Stimulated activated naive CD8-positive, alpha-beta T cell treated with anti-CD3 and anti-CD28 coated beads, Interleukin-15, Interleukin-2, amounts not matched to agents 100 ng/mL and 50 ng/mL, for 24 hours (primary cell): ENCODE measurements at regions not wholly inside any gene's neighbourhood (a gene's known extent, or its start where the extent isn't known, plus 50 kb on each side); places are given as distances from the start of the nearest gene placed in this dataset.

ENCODE experiments used
- H3K27ac Mint-ChIP-seq: one replicate; pipeline ENCODE4 v1.8.0; 2021; ENCODE audit warnings: mild to moderate bottlenecking, mixed read lengths
- H3K27me3 Mint-ChIP-seq: one replicate; pipeline ENCODE4 v1.8.0; 2021; ENCODE audit warnings: mixed read lengths
- H3K36me3 Mint-ChIP-seq: one replicate; pipeline ENCODE4 v1.8.0; 2021; ENCODE audit warnings: low read depth, mixed read lengths
- H3K4me1 Mint-ChIP-seq: one replicate; pipeline ENCODE4 v1.8.0; 2021; ENCODE audit warnings: low read depth, mixed read lengths
- H3K4me3 Mint-ChIP-seq: one replicate; pipeline ENCODE4 v1.8.0; 2021; ENCODE audit warnings: mild to moderate bottlenecking, mixed read lengths
- H3K9me3 Mint-ChIP-seq: one replicate; pipeline ENCODE4 v1.8.0; 2021; ENCODE audit warnings: mixed read lengths

GRCh38 chr12:34343766-34344165 lies 321.5 kb downstream of the ALG10 start:
- Mint-ChIP-seq H3K4me1 (no peaks in the 10 kb centered on the region), H3K9me3 (no peaks in the 10 kb centered on the region), H3K4me3 (no peak overlapping the region), H3K27me3 (no peaks in the 10 kb centered on the region), H3K27ac (no peak overlapping the region), H3K36me3 (no peaks in the 10 kb centered on the region)

DNA sequence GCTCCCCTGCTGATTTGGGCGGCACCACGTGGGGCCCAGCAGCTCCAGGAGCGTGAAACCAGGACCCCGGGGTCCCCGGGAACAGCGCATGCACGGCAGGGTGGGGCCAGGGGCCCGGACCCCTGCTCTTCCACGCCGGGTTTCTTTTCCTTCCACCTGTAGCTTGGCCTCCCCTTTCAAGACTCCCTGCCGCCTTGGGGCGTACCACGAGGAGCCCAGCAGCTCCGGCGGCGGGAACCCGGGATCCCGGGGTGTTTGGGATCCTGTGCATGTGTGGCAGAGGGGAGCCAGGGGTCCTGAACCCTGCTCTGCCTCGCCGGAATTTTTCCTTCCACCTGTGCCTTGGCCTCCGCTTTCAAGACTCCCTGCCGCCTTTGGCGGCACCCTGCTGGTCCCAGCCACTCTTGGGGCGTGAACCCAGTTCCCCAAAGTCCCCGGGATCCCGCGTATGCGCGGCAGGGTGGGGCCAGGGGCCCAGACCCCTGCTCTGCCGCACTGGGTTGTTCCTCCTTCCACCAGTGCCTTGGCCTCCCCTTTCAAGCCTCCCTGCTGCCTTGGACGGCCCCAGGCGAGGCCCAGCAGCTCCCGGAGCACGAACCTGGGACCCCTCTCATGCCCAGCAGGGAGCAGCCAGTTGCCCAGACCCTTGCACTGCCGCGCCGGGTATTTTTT lies 322.7 kb downstream of the ALG10 start:
- H3K36me3 Mint-ChIP-seq, result no peaks in the 10 kb centered on the region
- no peaks in the 10 kb centered on the region for H3K4me1 Mint-ChIP-seq
- H3K27ac Mint-ChIP-seq, result no peak overlapping the region
- no peaks in the 10 kb centered on the region for H3K27me3 Mint-ChIP-seq
- no peaks in the 10 kb centered on the region for H3K9me3 Mint-ChIP-seq
- H3K4me3 Mint-ChIP-seq, result no peak overlapping the region

DNA sequence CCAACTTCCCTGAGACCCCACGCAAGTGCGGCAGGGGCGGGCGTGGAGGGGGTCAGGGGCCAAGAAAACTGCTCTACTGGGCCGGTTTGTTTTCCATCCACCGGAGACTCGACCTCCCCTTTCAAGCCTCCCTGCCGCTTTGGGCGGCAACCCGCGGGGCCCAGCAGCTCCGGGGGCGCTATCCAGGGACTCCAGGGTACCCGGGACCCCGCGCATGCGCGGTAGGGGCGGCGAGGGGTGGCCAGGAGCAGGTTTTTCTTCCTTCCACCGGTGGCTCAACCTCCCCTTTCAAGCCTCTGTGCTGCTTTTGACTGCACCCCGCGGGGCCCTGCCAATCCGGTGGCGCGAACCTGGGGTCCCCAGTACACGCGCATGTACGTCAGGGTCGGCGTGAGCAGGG lies 323.5 kb downstream of the ALG10 start:
- H3K9me3 Mint-ChIP-seq, result no peaks in the 10 kb centered on the region
- no peaks in the 10 kb centered on the region for H3K4me1 Mint-ChIP-seq
- no peaks in the 10 kb centered on the region for H3K36me3 Mint-ChIP-seq

DNA sequence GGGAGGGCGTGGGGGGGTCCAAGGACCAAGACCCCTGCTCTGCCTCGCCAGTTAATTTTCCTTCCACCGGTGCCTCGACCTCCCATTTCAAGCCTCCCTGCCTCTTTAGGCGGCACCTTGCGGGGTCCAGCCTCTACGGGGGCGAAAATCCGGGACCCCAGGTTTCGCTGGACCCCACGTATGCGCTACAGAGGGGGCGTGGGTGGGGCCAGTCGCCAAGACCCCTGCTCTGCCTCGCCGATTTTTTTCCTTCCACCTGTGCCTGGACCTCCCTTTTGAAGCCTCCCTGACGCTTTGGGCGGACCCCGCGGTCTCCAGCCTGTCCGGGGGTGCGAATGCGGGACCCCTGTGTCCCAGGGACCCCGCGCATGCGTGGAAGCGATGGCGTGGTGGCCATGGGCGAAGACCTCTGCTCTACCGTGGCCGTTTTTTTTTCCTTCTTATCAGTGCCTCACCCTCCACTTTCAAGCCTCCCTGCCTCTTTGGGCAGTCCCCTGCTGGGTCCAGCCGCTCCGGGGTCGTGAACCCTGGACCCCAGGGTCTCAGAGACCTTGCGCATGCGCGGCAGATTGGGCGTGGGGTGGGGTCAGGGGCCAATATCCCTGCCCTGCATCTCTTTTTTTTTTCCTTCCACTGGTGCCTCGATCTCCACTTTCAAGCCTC lies 324.2 kb downstream of the ALG10 start:
- Mint-ChIP-seq H3K27me3 (no peaks in the 10 kb centered on the region), H3K27ac (no peak overlapping the region), H3K36me3 (no peaks in the 10 kb centered on the region), H3K9me3 (no peaks in the 10 kb centered on the region), H3K4me1 (no peaks in the 10 kb centered on the region), H3K4me3 (no peak overlapping the region)

More for the DNA sequence above, 323.5 kb downstream of the ALG10 start:
- H3K27ac Mint-ChIP-seq, result no peak overlapping the region
- H3K4me3 Mint-ChIP-seq, result no peak overlapping the region
- no peaks in the 10 kb centered on the region for H3K27me3 Mint-ChIP-seq

DNA sequence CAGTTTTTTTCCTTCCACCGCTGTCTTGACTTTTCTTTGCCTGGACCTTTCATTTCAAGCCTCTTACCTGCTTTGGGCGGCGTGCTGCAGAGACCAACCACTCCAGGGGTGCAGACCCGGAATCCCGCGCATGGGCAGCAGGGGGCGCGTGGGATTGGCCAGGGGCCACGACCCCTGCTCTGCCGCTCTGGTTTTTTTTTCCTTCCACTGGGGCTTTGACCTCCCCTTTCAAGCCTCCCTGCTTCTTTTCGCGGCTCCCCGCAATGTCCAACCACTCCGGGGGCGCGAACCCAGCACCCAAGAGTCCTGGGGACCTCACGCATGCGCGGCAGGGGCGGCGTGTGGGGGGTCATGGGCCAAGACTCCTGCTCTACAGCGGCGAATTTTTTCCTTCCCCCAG lies 325.1 kb downstream of the ALG10 start:
- no peak overlapping the region for H3K27ac Mint-ChIP-seq
- no peaks in the 10 kb centered on the region for H3K4me1 Mint-ChIP-seq
- H3K9me3 Mint-ChIP-seq, result no peaks in the 10 kb centered on the region

DNA sequence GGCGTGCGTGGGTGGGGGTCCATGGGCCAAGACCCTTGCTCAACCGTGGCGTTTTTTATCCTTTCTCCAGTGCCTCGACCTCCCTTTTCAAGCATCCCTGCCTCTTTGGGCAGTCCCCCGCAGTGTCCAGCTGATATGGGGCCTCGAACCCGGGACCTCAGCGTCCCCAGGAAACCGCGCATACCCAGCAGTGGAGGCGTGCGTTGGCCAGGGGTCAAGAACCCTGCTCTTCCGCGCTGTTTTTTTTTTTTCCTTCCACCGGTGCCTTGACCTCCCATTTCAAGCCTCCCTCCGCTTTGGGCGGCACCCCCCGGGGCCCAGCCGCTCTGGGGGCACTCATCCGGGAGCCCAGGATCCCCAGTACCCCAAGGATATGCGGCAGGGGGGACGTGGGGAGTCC lies 325.8 kb downstream of the ALG10 start:
- Mint-ChIP-seq H3K4me1 (no peaks in the 10 kb centered on the region), H3K27ac (no peak overlapping the region), H3K36me3 (no peaks in the 10 kb centered on the region), H3K27me3 (no peaks in the 10 kb centered on the region), H3K9me3 (no peaks in the 10 kb centered on the region), H3K4me3 (no peak overlapping the region)

More for the DNA sequence above, 325.1 kb downstream of the ALG10 start:
- Mint-ChIP-seq H3K36me3 (no peaks in the 10 kb centered on the region), H3K27me3 (no peaks in the 10 kb centered on the region), H3K4me3 (no peak overlapping the region)

DNA sequence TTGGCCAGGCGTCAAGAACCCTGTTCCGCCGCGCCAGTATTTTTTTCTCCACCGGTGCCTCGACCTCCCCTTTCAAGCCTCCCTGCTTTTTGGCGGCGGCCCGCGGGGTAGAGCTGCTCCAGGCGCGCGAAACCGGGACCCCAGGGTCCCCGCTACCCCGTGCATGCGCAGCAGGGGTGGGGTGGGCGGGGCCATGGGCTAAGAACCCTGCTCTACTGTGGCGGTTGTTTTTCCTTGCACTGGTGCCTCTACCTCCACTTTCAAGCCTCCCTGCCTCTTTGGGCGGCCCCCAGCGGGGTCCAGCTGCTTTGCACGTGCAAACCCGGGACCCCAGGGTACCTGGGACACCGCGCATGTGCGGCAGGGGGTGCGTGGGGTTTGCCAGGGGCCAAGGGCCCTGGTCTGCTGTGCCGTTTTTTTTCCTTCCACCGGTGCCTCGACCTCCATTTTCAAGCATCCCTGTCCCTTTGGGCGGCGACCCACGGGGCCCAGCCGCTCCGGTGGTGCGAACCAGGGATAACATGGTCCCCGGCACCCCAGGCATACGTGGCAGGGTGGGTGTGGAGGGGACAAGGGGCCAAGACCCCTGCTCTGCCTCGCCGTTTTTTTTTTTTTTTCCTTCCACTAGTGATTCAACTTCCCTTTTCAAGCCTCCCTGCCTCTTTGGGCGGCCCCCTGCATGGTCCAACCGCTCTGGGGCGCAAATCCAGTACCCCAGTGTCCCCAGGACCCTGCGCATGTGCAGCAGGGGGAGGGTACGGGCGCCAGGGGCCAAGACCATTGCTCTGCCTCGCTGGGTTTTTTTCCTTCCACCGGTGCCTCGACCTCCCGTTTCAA lies 326.8 kb downstream of the ALG10 start:
- no peak overlapping the region for H3K27ac Mint-ChIP-seq
- H3K9me3 Mint-ChIP-seq, result no peaks in the 10 kb centered on the region
- no peaks in the 10 kb centered on the region for H3K36me3 Mint-ChIP-seq
- H3K27me3 Mint-ChIP-seq, result no peaks in the 10 kb centered on the region
- no peak overlapping the region for H3K4me3 Mint-ChIP-seq
- no peaks in the 10 kb centered on the region for H3K4me1 Mint-ChIP-seq

DNA sequence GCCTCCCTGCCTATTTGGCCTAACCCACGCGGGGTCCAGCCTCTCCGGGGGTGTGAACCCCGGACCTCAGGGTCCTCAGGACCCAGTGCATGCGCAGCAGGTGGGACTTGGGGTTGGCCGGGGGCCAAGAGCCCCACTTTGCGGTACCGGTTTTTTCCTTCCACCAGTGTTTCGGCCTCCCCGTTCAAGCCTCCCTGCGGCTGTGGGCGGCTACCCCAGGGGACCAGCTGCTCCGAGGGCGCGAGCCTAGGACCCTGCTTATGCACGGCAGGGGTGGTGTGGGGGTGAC lies 327.3 kb downstream of the ALG10 start:
- H3K27ac Mint-ChIP-seq, result no peak overlapping the region
- no peaks in the 10 kb centered on the region for H3K36me3 Mint-ChIP-seq
- no peaks in the 10 kb centered on the region for H3K27me3 Mint-ChIP-seq
- H3K4me3 Mint-ChIP-seq, result no peak overlapping the region
- no peaks in the 10 kb centered on the region for H3K9me3 Mint-ChIP-seq
- H3K4me1 Mint-ChIP-seq, result no peaks in the 10 kb centered on the region

DNA sequence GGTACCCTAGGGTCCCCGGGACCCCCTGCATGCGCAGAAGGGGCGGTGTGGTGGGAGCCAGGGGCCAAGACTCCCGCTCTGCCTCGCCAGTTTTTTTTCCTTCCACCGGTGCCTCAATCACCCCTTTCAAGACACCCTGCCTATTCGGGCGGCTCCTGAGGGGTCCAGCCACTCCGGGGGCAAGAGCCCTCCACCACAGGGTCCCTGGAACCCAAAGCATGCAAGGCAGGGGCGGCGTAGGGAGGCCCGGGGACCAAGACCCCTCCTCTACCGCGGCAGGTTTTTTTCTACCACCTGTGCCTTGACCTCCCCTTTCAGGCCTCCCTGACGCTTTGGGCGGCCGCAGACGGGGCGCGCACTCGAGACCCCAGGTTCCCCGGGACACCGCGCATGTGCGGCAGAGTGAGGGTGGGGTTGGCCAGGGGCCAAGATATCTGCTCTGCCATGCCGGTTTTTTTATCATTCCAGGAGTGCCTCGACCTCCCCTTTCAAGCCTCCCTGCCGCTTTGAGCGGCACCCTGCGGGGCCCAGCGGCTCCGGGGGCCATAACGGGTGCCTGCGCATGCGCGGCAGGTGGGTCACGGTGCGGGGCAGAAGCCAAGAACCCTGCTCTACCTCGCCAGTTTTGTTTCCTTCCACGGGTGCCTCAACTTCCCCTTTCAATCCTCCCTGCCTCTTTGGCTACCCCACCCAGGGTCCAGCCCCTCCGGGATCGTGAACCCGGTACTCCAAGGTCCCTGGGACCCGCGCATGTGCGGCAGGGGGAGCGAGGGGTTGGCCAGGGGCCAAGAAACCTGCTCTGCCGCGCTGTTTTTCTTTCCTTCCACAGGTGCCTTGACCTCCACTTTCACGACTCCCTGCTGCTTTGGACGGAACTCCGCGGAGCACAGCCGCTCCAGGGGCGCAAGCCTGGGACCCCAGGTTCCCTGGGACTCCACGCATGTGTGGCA lies 328.1 kb downstream of the ALG10 start:
- Mint-ChIP-seq H3K4me3 (no peak overlapping the region), H3K27me3 (no peaks in the 10 kb centered on the region), H3K36me3 (no peaks in the 10 kb centered on the region), H3K9me3 (no peaks in the 10 kb centered on the region), H3K4me1 (no peaks in the 10 kb centered on the region), H3K27ac (no peak overlapping the region)

GRCh38 chr12:34352098-34352497 lies 329.8 kb downstream of the ALG10 start:
- Mint-ChIP-seq H3K4me1 (no peaks in the 10 kb centered on the region), H3K4me3 (no peak overlapping the region), H3K27ac (no peak overlapping the region), H3K9me3 (no peaks in the 10 kb centered on the region), H3K36me3 (no peaks in the 10 kb centered on the region), H3K27me3 (no peaks in the 10 kb centered on the region)

- H3K4me1 Mint-ChIP-seq, result no peaks in the 10 kb centered on the region
- H3K4me3 Mint-ChIP-seq, result no peak overlapping the region
- no peak overlapping the region for H3K27ac Mint-ChIP-seq
- H3K9me3 Mint-ChIP-seq, result no peaks in the 10 kb centered on the region
- H3K27me3 Mint-ChIP-seq, result no peaks in the 10 kb centered on the region
- no peaks in the 10 kb centered on the region for H3K36me3 Mint-ChIP-seq
These were observed 332.2 kb downstream of the ALG10 start for GRCh38 chr12:34354239-34355200.

GRCh38 chr12:34356233-34356987 lies 334.1 kb downstream of the ALG10 start:
- Mint-ChIP-seq H3K4me1 (no peaks in the 10 kb centered on the region), H3K27ac (no peak overlapping the region), H3K4me3 (no peak overlapping the region), H3K9me3 (no peaks in the 10 kb centered on the region), H3K27me3 (no peaks in the 10 kb centered on the region), H3K36me3 (no peaks in the 10 kb centered on the region)

GRCh38 chr12:34357791-34358190 lies 335.5 kb downstream of the ALG10 start:
- Mint-ChIP-seq H3K27me3 (no peaks in the 10 kb centered on the region), H3K4me3 (no peak overlapping the region), H3K27ac (no peak overlapping the region), H3K36me3 (no peaks in the 10 kb centered on the region), H3K4me1 (no peaks in the 10 kb centered on the region), H3K9me3 (no peaks in the 10 kb centered on the region)
